Activated CD4-positive, alpha-beta T cell treated with anti-CD3 and anti-CD28 coated beads for 24 hours (primary cell): ENCODE measurements at regions not wholly inside any gene's neighbourhood (a gene's known extent, or its start where the extent isn't known, plus 50 kb on each side); places are given as distances from the start of the nearest gene placed in this dataset.

ENCODE experiments used
- DNase-seq, 2 donors: peaks; one replicate each; pipeline ENCODE4 v3.0.0-alpha.2; 2020; ENCODE audit warnings: low read depth in 2 of 2

- DNase-seq, result no peak
Observed at GRCh38 chr12:77352946-77353345, 287.6 kb upstream of the E2F7 start.

- DNase-seq, result no peak
Observed at GRCh38 chr12:77351860-77352259, 286.5 kb upstream of the E2F7 start.

DNA sequence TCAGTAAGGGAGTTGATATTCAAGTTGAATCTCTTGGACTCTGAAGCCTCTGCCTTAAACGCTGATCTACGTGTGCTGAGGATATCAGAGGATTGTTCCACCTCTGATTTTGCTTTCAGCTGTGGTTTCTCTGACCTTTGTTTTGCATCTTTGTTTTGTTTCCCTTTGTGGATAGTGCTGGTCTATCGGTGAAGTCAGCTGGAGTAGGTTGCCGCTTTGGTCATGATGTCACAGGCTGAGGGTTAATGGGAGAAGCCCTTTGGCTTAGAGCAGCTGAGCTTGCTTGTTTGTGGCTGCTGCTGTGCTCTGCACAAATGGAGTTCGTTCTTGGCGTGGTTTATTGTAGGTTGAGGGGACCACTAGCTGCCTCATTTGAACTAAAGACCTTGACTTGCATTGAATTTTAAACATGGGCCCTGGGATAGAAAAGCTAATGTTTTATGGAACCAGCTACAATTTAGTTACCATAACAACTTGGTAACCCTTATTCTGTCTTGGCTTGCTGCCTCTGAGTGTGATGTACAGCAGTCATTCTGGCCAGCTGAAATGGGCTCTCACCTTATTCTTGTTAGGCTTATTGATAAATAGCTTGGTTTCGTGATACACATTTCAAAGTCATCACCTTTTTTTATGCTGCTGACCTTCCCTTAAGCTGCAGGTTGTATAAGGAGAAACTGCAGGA is 284.5 kb upstream of the E2F7 start:
- DNase-seq, result no peak

DNA sequence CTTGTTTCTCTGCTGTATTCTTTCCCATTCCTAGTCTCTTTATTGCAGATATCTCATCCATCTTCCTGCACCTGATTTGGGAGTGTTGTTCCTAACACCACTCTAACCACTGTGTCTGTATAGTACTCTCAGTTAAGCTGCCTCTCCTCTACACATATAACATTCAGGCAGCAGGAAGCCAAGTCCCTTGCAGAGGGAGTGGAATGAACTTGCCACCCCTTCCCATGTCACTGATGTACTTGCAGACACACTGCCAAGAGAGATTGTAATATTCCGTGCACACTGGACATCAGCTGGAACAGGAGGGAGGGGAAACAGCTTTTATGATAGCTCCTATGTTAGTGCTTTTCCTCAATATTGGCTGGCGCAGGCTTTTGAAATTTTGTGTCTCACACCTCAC is 281.6 kb upstream of the E2F7 start:
- no peak for DNase-seq

DNA sequence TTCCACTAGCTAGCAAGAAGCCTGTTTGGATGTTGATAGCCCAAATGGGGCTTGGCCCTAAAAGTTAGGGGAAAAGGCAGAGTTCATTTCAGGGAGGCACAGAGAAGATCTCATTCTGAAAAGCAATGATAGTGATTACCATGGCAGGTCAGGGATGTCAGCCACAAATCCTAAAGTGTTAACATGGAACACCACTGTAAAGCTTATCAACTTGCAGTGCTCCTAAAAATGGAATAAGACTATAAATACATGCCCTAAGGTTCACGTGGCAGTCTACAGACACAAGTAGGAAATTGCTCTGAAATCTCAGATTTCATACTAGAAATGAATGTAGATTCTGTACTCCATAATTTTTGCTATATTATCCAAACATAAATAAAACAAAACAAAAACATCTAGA is 280.0 kb upstream of the E2F7 start:
- no peak for DNase-seq

GRCh38 chr12:77344651-77345050 is 279.3 kb upstream of the E2F7 start:
- no peak for DNase-seq

DNA sequence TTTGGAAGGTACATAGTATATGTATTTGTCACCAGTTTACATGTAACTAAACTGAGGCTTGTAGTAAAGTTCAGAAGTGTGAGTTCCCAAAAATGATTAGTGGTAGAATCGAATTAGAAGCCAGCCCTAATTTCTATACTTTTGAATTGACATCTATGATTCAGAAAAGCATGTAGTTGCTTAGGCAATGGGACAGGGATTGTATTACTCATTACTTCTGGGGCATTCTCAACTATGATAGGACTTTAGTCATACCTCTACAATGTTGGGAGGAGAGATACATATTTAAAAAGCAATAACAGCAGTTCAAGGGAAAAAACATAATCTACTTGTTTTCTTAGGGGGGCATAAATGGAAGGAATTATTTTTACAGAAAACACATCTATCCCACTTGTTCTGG is 277.9 kb upstream of the E2F7 start:
- no peak for DNase-seq

GRCh38 chr12:77342253-77342652 is 276.9 kb upstream of the E2F7 start:
- DNase-seq, result no peak

GRCh38 chr12:77339610-77340009 is 274.2 kb upstream of the E2F7 start:
- DNase-seq, result no peak

- no peak for DNase-seq
Observed at GRCh38 chr12:77337362-77337761, 272.0 kb upstream of the E2F7 start.

- no peak for DNase-seq
Observed at GRCh38 chr12:77334806-77335205, 269.4 kb upstream of the E2F7 start.

GRCh38 chr12:77328326-77328725 is 263.0 kb upstream of the E2F7 start:
- DNase-seq, result no peak

- no peak for DNase-seq
Observed at GRCh38 chr12:77325511-77326236, 260.3 kb upstream of the E2F7 start.

DNA sequence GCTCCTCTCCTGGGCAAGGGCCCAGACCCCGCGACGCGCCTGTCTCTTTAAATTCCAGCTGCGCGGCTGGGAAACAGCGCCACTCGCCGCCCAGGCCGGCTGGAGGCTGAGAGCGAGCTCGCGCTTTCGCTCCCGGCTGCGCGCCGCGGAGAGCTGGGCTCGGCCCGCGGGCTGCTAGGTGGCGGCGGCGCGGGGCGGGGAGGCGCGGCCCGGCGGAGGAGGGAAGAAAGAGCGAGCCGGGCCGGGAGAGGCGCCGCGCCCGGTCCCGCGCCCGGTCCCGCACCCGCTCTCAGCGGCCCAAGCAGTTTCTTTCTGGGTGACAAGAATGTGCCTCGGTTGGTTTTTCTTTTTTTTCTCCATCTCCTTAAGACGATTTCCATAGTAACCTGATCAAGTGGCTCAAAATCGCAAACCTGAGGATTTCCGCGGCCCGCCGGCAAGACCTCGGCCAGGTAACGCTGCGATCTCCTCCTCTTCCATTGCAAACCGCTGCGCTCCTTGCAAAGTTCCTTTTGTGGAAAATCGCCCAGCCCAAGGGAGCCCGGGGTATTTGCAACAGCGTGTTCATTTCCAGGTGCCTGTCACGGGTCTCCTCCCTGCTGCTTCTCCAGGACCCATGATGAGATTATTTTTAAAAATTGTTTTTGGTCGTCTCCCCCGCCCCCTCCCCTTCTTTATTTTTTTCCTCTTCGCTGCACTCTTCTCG is 259.5 kb upstream of the E2F7 start:
- peak in 1 of 2 donors; percentile 19 for DNase-seq

DNA sequence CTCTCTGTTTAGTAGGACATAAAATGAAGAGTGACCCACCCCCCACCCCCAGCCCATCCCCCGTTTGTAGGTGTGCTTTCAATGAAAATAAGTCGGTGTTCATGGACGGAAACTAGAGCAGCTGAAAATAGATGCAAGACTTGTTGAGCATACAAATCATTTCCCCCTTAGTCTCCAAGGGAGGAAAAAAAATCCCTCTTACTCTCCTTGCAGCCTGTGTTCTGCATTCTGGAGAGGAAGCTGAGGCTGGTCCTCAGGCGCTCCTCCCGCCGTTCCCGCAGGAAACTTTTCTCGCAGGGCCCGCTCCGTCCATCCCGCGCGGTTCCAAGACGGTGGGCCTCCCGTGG is 259.0 kb upstream of the E2F7 start:
- DNase-seq, result no peak

- DNase-seq, result no peak
Observed at GRCh38 chr12:77323788-77324415, 258.5 kb upstream of the E2F7 start.

DNA sequence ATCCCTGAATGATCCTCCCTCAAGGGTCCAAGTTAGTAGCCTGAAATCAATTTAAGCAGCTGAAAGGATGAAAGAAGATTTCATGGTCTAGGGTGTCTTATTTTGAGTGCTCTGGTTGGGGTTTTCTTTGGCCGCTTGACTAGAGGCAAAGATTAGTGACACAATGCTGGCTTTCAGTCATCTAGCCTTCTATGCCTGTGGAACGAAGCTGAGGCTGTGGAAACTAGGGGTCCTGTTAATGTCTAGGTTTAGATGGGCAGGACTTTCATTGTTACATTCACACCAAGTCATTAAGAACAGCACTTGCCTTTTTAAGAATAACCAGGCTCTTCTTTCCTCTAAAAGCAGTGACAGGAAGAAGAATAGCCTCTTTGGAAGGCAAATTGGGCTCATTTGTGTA is 253.8 kb upstream of the E2F7 start:
- no peak for DNase-seq

GRCh38 chr12:77315407-77315806 is 250.0 kb upstream of the E2F7 start:
- no peak for DNase-seq

DNA sequence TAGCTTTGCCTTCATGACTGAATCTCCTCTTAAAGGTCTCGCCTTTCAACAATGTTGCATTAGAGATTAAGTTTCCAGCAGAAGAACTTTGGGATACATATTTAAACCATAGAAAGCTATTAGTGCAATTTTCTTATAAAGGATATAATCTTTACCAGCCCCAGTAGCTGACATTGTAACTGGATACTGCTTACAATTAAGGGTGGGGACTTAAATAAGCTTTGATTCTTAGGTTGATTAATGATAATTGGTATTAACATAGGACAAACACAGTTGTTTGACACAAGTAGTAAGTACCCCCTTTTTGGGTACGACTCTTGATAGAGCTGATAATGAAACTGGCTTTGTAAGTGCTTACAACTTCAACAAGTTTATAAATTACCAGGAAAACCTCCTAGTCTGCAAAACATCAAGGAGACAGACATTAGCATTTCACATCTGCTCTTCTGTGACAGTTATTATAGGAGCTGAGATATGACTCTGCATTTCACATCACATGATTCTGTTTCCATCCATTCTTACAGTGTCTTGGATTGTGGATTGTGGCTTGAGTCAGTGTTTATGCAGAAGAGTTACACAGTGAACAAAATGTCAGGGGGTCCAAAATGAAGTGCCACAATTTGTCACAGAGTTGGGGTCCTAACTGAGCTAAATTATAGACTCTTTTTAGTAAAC is 249.1 kb upstream of the E2F7 start:
- no peak for DNase-seq

GRCh38 chr12:77308056-77308455 is 242.7 kb upstream of the E2F7 start:
- no peak for DNase-seq

DNA sequence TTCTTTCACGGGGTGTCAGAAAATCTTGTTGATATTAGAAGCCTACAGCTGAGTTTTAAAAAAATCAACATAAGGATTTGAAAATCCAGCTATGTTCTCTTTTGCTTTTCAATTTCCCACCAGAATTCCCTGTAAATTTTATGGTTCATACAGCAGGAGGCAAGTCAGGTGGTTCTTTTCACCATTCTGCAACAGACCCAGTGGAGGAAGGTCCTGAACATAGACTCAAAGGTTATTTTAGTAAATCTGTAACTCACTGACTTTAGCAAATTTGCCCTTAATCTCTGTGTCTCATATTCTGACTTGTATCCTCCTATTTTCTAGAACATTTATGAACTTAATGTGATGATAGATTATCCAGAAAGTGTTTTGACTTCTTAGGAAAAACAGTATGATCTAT is 235.4 kb upstream of the E2F7 start:
- DNase-seq, result no peak
